ENCODE measurements at regions not wholly inside any gene's neighbourhood (a gene's known extent, or its start where the extent isn't known, plus 50 kb on each side); places are given as distances from the start of the nearest gene placed in this dataset.

DNA sequence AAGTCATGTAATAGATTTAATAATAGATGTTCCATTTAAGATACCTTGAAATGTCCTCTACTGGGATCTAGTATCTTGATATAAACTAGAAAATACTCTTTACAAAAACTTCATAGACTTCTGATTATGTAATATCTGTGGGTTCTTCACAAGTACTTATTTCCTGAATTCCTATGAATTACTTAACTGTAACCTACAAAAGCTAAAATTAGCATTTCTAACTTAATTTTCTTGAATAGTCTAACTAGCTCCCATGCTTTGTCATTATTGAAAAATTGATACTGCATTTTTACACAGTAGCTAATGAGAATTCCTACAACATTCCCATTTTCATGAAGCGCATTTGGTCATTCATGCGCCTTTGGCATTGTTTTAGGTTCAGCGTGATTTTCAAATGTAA, 1828.2 kb downstream of the MAT2B start:
- ChIA-PET POLR2A (no interaction called here), CTCF (no interaction called here)
- DNase-seq (ENCODE audit: extremely low spot score) = no peak
- no peak for TF ChIP-seq CTCF (IDR thresholded peaks at IDR 0.05; ENCODE audit: control extremely low read depth, extremely low read depth, low read depth, missing control alignments)

GRCh38 chr5:165334201-165334600, 1828.8 kb downstream of the MAT2B start:
- POLR2A ChIA-PET = no interaction called here
- no peak for DNase-seq (ENCODE audit: extremely low spot score)
- TF ChIP-seq CTCF (IDR thresholded peaks at IDR 0.05; ENCODE audit: control extremely low read depth, extremely low read depth, low read depth, missing control alignments) = no peak
- CTCF ChIA-PET = interaction anchor here (1.6 kb wide), 1 partner anchor 13 kb away, joined by 4 read pairs; no protein-coding TSS in a partner anchor

GRCh38 chr5:165349735-165350134, 1844.3 kb downstream of the MAT2B start:
- no peak for DNase-seq (ENCODE audit: extremely low spot score)
- ChIA-PET CTCF (interaction anchor here (0.8 kb wide), 1 partner anchor 18 kb away, joined by 3 read pairs; no protein-coding TSS in a partner anchor), POLR2A (no interaction called here)
- TF ChIP-seq CTCF (IDR thresholded peaks at IDR 0.05; ENCODE audit: control extremely low read depth, extremely low read depth, low read depth, missing control alignments) = no peak

DNA sequence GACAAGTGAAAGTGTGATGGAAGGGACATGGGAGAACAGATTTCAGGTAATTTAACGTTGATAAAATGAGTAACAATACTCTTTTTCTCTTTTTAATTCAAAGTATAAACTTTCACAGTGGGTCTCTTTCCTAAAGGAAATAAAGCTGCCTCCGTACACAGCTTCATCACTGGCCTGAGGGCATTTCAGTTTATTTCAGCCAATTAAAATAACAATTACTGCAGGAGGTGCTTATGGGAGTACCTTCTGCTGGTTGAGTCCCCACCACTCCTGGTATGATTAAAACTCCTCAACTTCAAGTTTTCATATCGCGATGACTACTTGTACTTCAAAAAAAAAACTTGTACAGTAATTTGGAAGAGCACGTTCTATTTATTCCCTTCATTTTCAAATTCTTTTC, 1845.9 kb downstream of the MAT2B start:
- POLR2A ChIA-PET = no interaction called here
- no peak for DNase-seq (ENCODE audit: extremely low spot score)
- CTCF ChIA-PET = no interaction called here
- TF ChIP-seq CTCF (IDR thresholded peaks at IDR 0.05; ENCODE audit: control extremely low read depth, extremely low read depth, low read depth, missing control alignments) = no peak

GRCh38 chr5:165360366-165360765, 1854.9 kb downstream of the MAT2B start:
- ChIA-PET CTCF (interaction anchor here (1.5 to 1.7 kb wide), 2 partner anchors 10 to 20 kb away, joined by 3 to 5 read pairs; no protein-coding TSS in a partner anchor), POLR2A (no interaction called here)
- TF ChIP-seq CTCF (IDR thresholded peaks at IDR 0.05; ENCODE audit: control extremely low read depth, extremely low read depth, low read depth, missing control alignments) = no peak
- no peak for DNase-seq (ENCODE audit: extremely low spot score)

- ChIA-PET POLR2A (no interaction called here), CTCF (interaction anchor here (1.5 kb wide), 1 partner anchor 19 kb away, joined by 3 read pairs; no protein-coding TSS in a partner anchor)
- no peak for DNase-seq (ENCODE audit: extremely low spot score)
- TF ChIP-seq CTCF (IDR thresholded peaks at IDR 0.05; ENCODE audit: control extremely low read depth, extremely low read depth, low read depth, missing control alignments) = no peak
Observed at GRCh38 chr5:165360784-165361542, 1855.5 kb downstream of the MAT2B start.

Measured in GM10248 (cell line).